GM19023 (cell line): ENCODE measurements at regions not wholly inside any gene's neighbourhood (a gene's known extent, or its start where the extent isn't known, plus 50 kb on each side); places are given as distances from the start of the nearest gene placed in this dataset.
A peak's percentile ranks its signal among the peaks of the same experiment; 100 is the strongest.

Experiments
- ATAC-seq: cut with Tn5 transposase; IDR thresholded peaks from one replicate; pipeline ENCODE4 v1.9.1; 2021; ENCODE audit warnings: mild to moderate bottlenecking, moderate library complexity; ENCODE audit not compliant: unreplicated experiment

DNA sequence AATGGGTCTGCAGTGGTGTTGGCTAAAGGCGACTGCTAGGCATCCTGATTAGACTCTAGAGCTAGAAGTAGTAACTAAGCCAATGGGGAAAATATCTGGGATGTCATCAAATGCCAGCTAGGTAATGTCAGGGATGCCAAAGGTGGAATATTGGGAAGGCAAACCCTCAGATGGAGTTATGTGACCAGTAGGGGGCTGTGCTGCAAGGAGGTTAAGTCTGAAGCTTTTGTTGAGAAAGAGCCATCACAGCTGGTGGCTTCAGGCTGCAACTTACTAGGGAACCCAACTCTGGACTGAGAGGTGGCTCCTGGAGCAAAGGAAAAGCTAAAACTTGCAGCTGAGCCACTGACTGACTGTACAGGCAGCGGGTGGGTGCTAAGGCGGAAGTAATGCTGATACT lies 576.9 kb upstream of the GHITM start:
- no peak for ATAC-seq

DNA sequence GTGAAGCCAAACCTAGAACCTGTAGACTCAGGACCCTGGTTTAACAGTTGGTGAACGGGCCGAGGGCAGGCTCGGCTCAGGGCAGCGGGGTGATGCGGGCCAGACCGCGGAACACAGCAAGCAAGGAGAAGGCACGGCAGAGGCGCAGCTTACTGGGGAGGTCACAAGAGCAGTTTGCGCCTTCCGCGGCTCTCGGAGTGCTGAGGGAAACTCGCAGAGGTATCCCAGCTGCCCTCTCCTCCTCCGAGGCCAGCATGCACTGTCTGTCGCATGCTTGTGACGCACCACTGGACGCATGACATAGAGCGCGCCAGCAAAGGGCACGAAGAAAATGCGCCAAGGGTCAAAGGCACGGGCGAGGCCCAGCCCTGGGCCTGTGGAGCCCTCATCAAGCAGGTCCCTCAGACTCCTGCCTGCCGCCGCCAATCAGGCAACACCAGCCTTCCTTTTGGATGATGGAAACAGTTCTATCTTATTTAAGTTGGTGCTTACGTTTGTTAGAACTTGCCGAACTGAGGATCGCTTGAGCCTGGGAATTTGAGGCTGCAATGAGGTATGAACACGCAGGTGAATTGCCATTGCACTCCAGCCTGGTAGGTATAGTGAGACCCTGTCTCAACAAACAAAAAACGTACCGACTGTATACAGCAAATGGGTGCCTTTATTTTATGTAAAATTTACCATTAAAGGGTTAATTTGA lies 574.3 kb upstream of the GHITM start:
- no peak for ATAC-seq

DNA sequence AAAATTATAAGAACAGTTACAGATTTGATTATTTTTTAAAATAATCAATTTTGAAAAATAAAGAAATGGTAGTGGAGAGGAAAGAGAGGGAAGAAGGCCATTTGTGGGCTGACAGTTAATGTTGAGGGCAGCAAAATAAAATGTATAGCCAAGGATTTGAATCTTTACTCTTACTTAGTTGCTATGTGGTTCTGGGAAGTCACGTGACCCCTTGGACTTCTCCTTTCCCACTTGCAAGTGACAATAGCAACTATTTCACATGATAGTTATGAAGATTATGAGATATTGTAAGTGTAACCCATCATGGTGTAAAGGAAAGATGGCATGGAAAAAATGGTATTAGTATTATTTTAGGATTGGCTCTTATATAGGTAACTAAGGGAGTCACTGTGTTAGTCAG lies 567.3 kb upstream of the GHITM start:
- no peak for ATAC-seq

DNA sequence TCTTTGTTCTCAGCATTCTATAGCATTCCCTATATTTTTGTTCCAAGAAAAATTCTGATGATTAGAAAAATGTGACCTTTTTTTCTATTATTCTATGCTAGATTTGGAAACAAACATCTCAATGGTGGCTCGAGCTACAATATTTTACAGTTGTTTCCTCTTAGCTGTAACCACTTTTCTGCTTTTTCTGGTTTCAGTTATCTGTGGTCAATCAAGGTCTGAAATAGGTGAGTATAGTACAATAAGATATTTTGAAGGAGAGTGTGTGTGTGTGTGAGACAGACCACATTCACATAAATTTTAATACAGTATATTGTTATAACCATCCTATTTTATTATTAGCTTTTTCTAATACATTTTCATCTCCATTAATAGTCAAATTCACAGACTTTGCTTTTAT lies 564.5 kb upstream of the GHITM start:
- no peak for ATAC-seq

DNA sequence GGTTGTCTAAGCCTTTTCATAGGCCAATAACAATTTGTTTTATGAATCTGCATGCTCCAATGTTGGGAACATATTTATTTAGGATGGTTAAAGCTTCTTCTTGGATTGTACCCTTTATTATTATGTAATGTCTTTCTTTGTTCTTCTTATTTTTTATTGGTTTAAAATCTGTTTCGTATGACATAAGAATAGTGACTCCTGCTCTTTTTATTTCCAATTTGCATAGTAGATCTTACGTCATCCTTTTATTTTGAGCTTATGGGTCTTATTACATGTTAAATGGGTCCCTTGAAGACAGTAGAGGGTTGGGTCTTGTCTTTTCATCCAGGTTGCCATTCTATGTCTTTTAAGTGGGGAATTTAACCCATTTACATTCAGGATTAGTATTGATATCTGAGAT lies 561.9 kb upstream of the GHITM start:
- no peak for ATAC-seq

DNA sequence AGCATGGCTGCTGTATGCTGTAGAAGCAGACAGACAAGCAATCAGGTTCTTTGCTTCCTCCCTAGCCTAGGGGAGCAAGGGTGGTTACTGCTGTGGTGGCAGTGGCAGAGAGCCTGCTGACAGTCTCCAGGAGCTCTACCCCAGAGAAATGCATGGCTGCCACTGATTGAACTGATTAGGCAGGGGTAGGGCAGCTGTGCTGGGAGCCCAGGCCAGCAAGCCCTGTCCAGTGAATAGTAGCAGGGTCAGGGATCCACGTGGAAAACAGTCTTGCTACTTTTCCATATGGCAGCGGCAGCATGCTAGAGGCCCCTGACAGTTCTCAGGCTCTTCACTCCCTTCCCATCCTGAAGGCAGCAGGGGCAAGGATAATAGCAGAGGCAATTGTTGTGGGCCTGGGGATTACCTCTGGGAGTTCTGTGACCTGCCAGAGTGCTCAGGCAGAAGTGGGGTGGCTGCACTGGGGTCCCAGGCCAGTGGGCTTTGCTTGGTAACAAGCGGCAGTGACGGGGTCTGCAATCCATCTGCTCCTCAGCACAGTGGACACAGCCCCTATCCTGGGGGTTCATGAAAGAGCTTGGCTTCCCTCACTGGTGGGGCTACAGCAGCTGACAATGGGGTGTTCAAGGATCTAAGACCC lies 558.8 kb upstream of the GHITM start:
- ATAC-seq = no peak

DNA sequence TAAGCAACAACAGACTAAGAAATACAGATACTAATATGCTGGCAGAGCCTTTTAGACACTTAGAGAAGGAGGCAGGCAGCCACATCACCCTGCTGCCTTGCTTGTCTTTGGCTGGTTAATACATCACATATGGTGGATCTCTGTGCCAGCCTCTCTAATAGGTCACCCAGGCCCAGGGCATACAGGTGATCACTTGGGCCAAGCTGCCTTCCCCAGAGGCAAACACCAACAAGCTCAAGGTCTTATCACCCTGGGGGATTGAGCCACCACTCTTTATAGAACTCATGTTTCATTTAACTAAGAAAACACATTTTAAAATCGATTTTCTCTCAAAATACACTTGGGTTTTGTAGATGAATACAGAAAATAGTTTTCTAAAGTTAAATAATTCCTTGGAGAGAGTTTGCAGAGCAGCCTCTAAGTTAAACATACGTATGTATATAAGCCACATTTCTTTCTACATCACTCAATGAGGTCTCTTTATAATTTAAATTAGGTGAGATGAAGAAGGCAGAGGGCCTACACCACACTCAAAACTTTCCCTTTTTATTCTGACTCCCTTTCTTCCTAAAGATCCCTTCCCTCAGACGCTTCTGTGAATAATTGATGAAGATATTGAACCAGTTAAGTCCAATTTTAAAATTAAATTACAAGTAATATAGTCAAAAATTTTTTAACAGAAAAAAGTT lies 556.8 kb upstream of the GHITM start:
- ATAC-seq = no peak

DNA sequence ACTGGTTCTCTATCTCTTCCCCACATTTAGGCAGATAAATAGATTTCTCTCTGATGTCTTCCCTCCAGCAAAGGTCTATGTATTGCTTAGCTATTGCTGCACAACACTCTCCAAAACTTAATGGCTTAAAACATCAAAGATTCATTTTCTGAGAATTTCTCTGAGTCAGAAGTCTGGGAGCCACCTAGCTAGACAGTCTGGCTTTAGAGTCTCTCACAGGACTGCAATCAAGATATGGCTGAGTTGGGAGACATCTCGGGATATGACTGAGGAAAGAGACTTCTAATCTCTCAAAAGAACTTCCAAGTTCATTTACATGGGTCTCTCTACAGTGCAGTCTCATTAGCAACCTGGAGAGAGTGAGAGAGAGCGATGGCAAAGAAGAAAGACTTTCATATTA lies 553.6 kb upstream of the GHITM start:
- ATAC-seq = no peak

DNA sequence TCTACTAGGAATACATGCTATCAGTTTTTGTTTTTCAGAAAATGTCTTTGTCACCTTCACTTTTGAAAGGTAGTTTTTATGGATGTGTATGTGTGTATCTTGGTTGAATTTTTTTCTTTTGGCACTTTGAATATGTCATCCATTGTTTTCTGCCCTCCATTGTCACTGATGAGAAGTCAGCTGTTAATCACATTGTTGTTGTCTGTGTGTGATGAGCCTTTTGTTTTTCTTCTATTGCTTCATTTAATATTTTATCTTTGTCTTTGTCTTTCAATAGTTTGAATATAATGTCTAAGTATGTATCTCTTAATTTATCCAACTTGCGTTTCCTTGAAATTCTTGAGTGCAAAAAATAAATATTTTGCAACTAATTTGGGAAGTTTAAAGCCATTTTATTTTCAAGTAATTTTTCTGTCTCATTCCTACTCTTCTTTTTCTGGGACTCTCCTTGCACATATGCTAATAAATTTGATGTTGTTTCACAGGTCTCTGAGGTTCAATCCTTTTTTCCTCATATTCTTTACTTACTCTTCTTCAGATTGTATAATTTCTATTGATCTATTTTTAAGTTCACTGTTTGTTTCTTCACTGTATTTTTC lies 546.9 kb upstream of the GHITM start:
- no peak for ATAC-seq

DNA sequence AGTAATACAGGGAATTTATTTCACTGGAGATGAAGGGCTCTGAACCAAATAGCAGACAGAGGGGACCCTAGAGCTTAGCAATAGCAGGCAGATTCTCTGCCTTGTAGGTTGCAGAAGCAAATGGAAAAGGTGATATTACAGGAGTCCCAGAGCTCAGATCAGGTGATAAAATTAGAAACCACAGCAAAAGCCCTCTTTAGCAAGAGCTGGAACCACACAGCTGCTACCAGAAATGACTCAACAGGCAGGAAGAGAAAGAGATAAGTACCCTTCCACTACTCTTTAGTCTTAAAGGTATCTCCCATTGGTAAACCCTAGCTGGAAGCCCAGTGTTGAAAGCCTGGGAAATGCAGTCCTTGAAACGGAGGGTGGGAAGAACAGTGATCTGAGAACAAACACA lies 535.6 kb upstream of the GHITM start:
- peak; percentile 96 for ATAC-seq

DNA sequence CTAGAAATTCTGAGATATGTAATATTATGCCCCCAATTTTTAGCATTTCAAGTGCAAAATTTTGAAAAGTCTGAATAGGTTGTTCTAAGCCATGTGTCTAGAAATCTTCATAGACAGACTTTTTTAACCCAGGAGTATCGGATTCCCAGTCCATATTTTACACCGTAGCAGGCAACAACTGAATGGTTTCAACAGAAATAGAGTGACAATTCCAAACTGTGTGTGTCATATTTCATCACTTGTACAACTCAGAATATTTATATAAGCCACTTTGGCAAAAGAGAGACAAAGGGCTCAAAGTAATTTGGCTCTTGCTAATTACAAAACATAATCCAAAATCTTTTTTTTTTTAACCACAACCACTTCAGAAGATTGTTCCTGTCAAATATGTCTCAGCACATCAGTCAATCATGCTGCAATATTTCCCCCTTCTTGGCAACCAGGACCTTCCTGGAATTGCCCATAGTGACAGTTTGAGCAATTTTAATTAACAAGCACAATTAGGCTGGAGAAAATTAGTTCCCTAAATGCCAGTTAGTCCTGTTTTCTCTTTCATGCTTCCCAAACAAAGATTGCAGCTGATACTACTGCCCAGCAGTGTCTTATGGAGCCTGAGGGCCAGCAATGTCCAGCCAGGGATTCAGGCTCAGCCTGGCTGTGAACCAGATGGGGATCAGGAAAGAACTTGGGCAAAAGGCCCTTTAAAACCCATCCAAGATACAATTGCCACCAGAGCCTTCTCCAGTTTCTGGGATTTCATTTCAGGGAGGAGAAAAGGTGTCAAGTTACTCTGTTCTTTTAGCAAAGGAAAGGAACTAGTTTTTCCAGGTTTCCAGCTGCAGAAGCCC lies 533.3 kb upstream of the GHITM start:
- no peak for ATAC-seq

DNA sequence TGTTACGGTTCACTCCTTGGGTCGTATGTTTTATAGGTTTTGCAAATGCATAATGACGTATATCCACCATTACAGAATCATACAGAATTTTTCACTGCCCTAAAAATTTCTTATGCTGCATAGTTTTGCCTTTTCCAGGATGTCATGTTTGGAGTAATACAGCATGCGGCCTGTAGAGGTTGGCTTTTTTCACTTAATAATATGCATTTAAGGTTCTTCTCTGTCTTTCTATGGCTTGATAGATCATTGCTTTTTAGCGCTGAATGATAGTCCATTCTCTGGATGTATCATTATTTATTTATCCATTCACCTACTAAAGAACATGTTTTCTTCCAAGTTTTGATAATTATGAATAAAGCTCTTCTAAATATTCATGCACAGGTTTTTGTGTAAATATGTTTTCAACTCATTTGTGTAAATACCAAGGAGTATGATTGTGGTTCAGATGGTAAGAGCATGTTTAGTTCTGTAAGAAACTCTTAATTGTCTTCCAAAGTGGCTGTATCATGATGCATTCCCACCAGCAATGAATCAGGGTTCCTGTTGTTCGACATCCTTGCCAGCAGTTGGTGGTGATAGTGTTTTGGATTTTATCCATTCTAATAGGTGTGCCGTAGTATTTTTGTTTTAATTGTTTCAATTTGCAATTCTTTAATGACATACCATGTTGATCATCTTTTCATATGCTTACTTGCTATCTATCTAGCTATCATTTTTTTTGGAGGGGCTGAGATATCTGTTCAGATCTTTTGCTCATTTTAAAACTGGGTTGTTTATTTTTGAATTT lies 531.2 kb upstream of the GHITM start:
- no peak for ATAC-seq

DNA sequence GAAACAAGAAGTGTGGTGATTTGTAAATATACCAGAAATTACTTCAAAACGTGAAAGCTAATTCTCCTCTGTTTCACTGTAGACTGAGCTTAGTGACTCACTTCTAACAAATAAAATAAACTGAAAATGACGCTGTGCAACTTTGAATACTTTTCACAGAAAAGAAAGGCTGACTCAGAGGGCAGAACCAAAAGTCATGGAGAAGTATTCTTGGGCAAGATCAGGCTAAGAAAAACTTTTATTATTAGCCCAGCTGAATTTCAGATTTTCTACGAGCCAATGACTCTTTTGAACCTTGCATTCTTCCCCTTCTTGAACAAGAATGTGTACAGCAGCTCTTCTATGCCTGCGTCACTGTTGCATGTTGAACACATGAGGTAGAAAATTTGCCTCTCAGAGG lies 527.3 kb upstream of the GHITM start:
- no peak for ATAC-seq

DNA sequence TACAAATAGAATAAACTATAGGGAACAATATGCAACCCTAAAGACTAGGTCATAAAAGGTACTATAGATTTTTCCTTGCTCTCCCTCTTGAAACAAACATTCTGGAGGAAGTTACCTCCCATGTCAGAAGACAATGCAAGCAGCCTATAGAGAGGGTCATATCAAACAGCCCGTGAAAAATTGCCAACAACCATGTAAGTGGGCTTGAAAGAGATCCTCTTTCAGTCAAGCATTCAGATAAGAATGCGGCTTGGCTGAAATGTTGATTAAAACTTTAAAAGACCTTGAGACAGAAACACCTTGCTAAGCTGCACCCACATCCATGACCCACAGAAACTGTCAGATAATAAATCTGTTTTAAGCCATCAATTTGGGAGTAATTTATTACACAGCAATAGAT lies 526.6 kb upstream of the GHITM start:
- no peak for ATAC-seq

DNA sequence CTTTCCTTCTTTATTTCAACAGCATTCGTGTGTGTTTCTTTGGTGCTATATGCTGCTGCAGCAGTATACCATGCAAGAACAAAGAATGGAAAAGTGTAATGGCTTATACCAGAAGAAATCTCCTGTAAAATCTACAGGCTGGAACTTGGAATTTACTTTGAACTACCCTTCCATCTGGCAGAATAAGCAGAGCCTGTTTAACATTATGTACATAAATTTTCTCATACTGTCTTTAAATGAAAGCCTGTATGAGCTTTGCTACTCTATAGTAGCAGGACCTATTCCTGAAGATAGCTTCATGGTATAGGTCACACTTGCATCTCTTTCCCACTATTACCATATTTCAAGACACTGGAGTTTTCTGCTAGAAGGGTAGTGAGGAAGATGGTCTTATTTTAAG lies 522.1 kb upstream of the GHITM start:
- no peak for ATAC-seq

DNA sequence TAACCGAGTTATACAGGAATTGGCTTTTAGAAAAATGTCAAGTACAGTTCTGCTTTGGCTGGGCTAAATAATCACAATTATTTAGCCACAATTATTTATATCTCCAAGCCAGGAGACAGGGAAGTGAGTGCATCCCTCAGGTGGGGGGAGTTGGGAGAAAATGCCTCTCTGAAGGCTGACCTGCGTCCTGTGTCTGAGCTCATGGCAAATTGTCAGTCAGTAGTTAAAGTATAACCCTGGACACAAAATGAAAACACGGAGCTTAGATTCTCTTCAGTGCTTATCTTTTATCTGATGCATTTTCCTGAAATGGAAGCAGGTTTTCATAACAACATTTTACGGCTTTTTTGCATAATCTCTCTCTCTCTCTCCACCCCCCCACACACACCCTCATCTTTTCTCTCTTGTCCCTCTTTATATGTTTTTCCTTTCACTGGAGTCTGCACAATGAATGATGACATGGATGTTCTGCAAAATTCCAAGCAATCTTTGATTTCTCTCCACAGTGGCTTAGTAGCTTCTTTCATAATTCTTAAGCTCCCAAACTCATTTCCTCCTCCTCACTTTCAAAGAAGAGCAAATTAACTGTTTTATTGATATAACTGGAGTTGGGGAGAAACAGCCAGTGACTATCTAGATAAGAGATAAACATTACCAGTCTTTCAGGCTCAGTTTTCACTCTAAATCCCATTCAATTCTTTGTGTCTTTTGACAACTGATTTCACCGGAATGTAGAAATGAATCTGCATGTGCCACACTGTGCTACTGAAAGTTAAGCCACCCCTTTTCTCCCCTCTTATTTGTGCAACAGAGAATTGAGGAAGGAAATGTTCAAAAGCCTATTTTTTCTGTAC lies 521.4 kb upstream of the GHITM start:
- ATAC-seq = no peak

DNA sequence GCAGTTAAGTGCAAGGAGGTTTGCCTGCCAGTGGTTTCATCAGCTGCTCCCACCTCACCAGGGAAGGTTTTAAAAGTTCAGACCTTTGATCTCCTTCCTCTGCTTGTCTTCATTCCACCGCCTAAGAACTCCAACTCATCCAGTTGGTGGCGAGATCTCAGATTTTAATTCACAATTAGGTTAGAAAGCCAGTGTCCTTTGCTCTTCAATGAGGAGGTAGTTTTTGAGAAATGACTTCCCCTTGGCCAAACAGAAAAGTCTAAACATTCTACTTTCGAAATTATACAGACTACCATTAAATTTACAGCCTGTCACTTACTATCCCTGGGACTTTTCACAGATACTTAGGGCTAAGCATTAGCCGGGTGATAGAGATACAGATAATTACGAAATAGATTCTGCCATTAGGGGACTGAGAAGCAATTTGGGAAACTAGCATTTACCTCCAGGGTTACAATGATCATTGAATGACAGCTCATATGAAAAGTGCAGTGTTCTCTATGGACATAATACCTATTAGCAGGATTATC lies 513.4 kb upstream of the GHITM start:
- ATAC-seq = no peak

DNA sequence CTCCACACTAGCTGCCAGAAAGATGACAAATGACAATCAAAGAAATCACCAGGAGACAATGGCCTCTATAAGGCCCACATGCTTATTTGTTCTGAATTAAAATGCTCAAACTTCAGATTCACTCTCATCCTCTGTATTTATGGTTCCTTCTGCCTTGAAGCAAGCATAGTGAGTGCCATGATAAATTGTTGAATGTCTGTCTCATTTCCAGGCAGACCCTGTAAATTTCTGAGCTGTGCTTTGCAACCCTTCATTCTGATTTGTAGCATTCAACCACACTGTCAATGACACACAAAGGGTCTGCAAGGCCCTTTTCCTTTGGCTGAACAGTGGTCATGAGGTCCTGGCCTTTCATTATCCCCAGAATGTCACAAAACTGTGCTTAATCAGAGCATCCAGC lies 506.6 kb upstream of the GHITM start:
- no peak for ATAC-seq

DNA sequence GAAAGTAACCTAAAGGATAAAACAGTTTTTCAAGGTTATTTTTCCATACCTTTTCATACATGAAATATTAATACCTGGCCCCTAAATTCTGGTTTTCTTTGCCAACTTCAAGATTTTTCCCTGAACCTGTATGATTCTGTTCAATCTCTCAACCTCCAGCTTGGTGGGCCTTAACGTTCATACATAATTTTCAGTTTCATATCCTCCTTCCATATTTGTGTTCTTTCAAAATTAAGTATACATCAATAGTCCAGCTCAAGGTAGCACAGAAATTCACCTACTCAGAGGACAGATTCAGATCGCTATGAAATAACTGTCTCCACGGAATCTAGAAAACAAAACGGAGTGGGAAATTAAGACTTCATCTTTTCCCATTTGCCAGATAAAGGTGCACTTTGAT lies 505.8 kb upstream of the GHITM start:
- ATAC-seq = no peak
